ENCODE measurements at regions not wholly inside any gene's neighbourhood (a gene's known extent, or its start where the extent isn't known, plus 50 kb on each side); places are given as distances from the start of the nearest gene placed in this dataset.
"Not testable (repeated sequence)": the region's sequence is repeated elsewhere in the genome, so short reads cannot be mapped to it uniquely, and the experiment has no call there.

- DNase-seq, result no peak
These were observed 1044.6 kb upstream of the GJE1 start for GRCh38 chr6:141088171-141088570.

- no peak for DNase-seq
These were observed 1055.1 kb upstream of the GJE1 start for GRCh38 chr6:141077355-141078333.

GRCh38 chr6:141057761-141058160, 1075.0 kb upstream of the GJE1 start:
- DNase-seq, result no peak

GRCh38 chr6:141056945-141057625, 1075.6 kb upstream of the GJE1 start:
- DNase-seq, result no peak

- peak; percentile 52 to 69 for DNase-seq
These were observed 1082.3 kb upstream of the GJE1 start for GRCh38 chr6:141050471-141050870.

- no peak for DNase-seq
These were observed 1084.3 kb upstream of the GJE1 start for GRCh38 chr6:141048451-141048850.

- DNase-seq, result not testable (repeated sequence)
These were observed 1086.2 kb upstream of the GJE1 start for GRCh38 chr6:141046496-141046895.

- DNase-seq, result no peak
These were observed 1091.1 kb upstream of the GJE1 start for GRCh38 chr6:141041596-141042087.

GRCh38 chr6:141035312-141036200, 1097.2 kb upstream of the GJE1 start:
- no peak for DNase-seq

GRCh38 chr6:141033101-141033500, 1099.6 kb upstream of the GJE1 start:
- no peak for DNase-seq

GRCh38 chr6:141029908-141030307, 1102.8 kb upstream of the GJE1 start:
- DNase-seq, result no peak

- no peak for DNase-seq
These were observed 1103.9 kb upstream of the GJE1 start for GRCh38 chr6:141028791-141029280.

GRCh38 chr6:141026504-141026903, 1106.2 kb upstream of the GJE1 start:
- no peak for DNase-seq

- no peak for DNase-seq
These were observed 1108.2 kb upstream of the GJE1 start for GRCh38 chr6:141024526-141024925.

- no peak for DNase-seq
These were observed 1114.8 kb upstream of the GJE1 start for GRCh38 chr6:141017941-141018340.

- DNase-seq, result no peak
These were observed 1131.8 kb upstream of the GJE1 start for GRCh38 chr6:141000917-141001316.

GRCh38 chr6:140993515-140993914, 1139.2 kb upstream of the GJE1 start:
- no peak for DNase-seq

GRCh38 chr6:140992678-140993077, 1140.0 kb upstream of the GJE1 start:
- no peak for DNase-seq

- DNase-seq, result peak; percentile 42 to 49
These were observed 1143.9 kb upstream of the GJE1 start for GRCh38 chr6:140988780-140989179.

- DNase-seq, result no peak
These were observed 1145.2 kb upstream of the GJE1 start for GRCh38 chr6:140987364-140988155.
